Activated T-helper 1 cell treated with anti-CD3 and anti-CD28 coated beads, Interleukin-12 subunit alpha, Interleukin-12 subunit beta, Interleukin-2, Interleukin-4 antibody, amounts not matched to agents 30 ng/mL and 10 ng/mL and 1 ng/mL, durations not matched to agents 14 hours and 24 hours and 36 hours (primary cell): ENCODE measurements at regions not wholly inside any gene's neighbourhood (a gene's known extent, or its start where the extent isn't known, plus 50 kb on each side); places are given as distances from the start of the nearest gene placed in this dataset.
"Not testable (repeated sequence)": the region's sequence is repeated elsewhere in the genome, so short reads cannot be mapped to it uniquely, and the experiment has no call there.

Experiments used
- DNase-seq: peaks from one replicate; pipeline ENCODE4 v3.0.0; 2021; ENCODE audit warnings: low spot score
- H3K27ac Mint-ChIP-seq: one replicate; pipeline ENCODE4 v1.8.0; 2021; ENCODE audit warnings: mild to moderate bottlenecking, mixed read lengths
- H3K27me3 Mint-ChIP-seq: one replicate; pipeline ENCODE4 v1.8.0; 2022; ENCODE audit warnings: mild to moderate bottlenecking, moderate library complexity, mixed read lengths; ENCODE audit not compliant: insufficient read depth
- H3K36me3 Mint-ChIP-seq: one replicate; pipeline ENCODE4 v1.8.0; 2021; ENCODE audit warnings: low read depth, mixed read lengths
- H3K4me1 Mint-ChIP-seq: one replicate; pipeline ENCODE4 v1.8.0; 2021; ENCODE audit warnings: low read depth, mixed read lengths
- H3K4me3 Mint-ChIP-seq: one replicate; pipeline ENCODE4 v1.8.0; 2021; ENCODE audit warnings: mild to moderate bottlenecking, moderate library complexity, mixed read lengths
- H3K9me3 Mint-ChIP-seq: one replicate; pipeline ENCODE4 v1.8.0; 2021; ENCODE audit warnings: mixed read lengths
- intact Hi-C: fragments of 100-400 bp; cut with micrococcal nuclease; formaldehyde crosslinking; loops from one replicate; pipeline ENCODE4 v1.15.1; 2024

- intact Hi-C loops: no loop called here
- DNase-seq: no peak
- peaks cover 4% of the 10 kb centered on the region for H3K27me3 Mint-ChIP-seq
- no peaks in the 10 kb centered on the region for H3K4me1 Mint-ChIP-seq
- H3K9me3 Mint-ChIP-seq: no peaks in the 10 kb centered on the region
- H3K4me3 Mint-ChIP-seq: no peak overlapping the region
- no peaks in the 10 kb centered on the region for H3K36me3 Mint-ChIP-seq
- no peak overlapping the region for H3K27ac Mint-ChIP-seq
These were observed 301.3 kb upstream of the IGF1R start for GRCh38 chr15:98347001-98347400.

- no peak overlapping the region for H3K27ac Mint-ChIP-seq
- H3K4me3 Mint-ChIP-seq: no peak overlapping the region
- no peaks in the 10 kb centered on the region for H3K4me1 Mint-ChIP-seq
- peaks cover 4% of the 10 kb centered on the region for H3K27me3 Mint-ChIP-seq
- no peaks in the 10 kb centered on the region for H3K9me3 Mint-ChIP-seq
- no peaks in the 10 kb centered on the region for H3K36me3 Mint-ChIP-seq
- intact Hi-C loops: no loop called here
- no peak for DNase-seq
These were observed 300.5 kb upstream of the IGF1R start for GRCh38 chr15:98347866-98348265.

DNA sequence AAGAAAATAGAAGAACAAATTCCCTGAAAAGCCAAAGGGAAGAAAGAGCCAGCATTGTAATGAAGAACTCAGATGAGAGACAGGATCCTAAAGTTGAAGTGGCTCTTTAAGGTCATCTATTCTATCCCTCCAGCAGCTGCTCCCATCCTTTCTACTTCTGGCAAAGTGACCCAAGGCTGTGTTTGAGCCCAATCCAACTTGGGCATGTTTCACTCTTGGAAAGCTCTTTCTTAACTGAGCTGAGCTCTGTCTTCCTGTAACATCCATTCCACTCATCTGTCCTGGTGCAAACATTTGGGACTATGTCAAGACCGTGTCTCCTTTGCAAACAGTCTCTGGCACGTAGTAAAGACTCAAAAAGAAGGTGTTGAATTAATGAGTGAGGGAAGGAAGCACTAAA is 298.1 kb upstream of the IGF1R start:
- H3K4me3 Mint-ChIP-seq: no peak overlapping the region
- no peak for DNase-seq
- H3K4me1 Mint-ChIP-seq: no peaks in the 10 kb centered on the region
- intact Hi-C loops: no loop called here
- H3K27ac Mint-ChIP-seq: no peak overlapping the region
- H3K36me3 Mint-ChIP-seq: no peaks in the 10 kb centered on the region
- peaks cover 4% of the 10 kb centered on the region for H3K27me3 Mint-ChIP-seq
- H3K9me3 Mint-ChIP-seq: no peaks in the 10 kb centered on the region

- DNase-seq, intact Hi-C loops, H3K27me3 Mint-ChIP-seq, H3K36me3 Mint-ChIP-seq, H3K27ac Mint-ChIP-seq, H3K9me3 Mint-ChIP-seq, H3K4me3 Mint-ChIP-seq, H3K4me1 Mint-ChIP-seq: not testable (repeated sequence)
These were observed 290.1 kb upstream of the IGF1R start for GRCh38 chr15:98358274-98358673.

DNA sequence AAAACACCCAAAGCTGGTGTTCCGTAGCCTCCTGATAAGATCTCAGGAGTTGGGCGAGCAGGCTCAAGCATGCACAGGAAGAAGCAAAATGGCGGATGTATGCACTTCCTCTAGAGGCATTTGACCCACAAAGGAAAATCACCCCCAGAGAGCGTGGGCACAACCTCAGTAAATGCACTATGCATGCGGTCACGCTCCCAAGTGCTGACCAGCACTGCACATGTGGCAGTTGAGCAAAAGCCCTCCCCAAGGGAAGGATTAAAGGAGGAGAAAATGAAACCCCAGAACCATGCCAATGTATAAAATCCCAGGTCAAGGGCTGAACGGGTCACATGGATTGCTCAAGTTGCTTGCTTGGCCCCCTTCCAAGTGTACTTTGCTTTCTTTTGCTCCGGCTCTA is 289.4 kb upstream of the IGF1R start:
- no peak overlapping the region for H3K4me3 Mint-ChIP-seq
- H3K4me1 Mint-ChIP-seq: no peaks in the 10 kb centered on the region
- no peaks in the 10 kb centered on the region for H3K9me3 Mint-ChIP-seq
- H3K27me3 Mint-ChIP-seq: peaks cover 2% of the 10 kb centered on the region
- intact Hi-C loops: no loop called here
- H3K36me3 Mint-ChIP-seq: peaks cover 2% of the 10 kb centered on the region
- no peak overlapping the region for H3K27ac Mint-ChIP-seq
- no peak for DNase-seq

DNA sequence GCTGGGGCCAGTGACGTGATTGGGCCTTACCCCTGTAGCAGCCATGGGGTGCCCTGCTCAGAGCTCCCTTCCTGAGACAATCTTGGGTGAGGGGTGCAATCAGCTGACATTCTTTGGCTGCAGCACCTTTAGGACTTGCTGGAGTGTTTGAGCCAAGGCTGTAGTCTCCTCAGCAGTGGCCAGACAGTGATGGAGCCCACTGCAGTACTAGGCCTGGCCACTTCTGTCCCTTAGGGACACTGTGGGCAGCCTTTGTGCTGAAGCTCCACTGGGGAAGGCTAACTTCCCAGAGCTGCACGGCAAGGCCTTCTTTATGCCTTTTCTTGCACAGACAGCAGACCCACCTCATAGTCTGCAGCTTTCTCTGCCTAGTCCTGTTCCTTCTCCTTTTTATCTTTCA is 284.9 kb upstream of the IGF1R start:
- peaks cover 2% of the 10 kb centered on the region for H3K27me3 Mint-ChIP-seq
- DNase-seq: no peak
- no peak overlapping the region for H3K27ac Mint-ChIP-seq
- H3K36me3 Mint-ChIP-seq: no peaks in the 10 kb centered on the region
- H3K9me3 Mint-ChIP-seq: no peaks in the 10 kb centered on the region
- no peaks in the 10 kb centered on the region for H3K4me1 Mint-ChIP-seq
- intact Hi-C loops: no loop called here
- no peak overlapping the region for H3K4me3 Mint-ChIP-seq

DNA sequence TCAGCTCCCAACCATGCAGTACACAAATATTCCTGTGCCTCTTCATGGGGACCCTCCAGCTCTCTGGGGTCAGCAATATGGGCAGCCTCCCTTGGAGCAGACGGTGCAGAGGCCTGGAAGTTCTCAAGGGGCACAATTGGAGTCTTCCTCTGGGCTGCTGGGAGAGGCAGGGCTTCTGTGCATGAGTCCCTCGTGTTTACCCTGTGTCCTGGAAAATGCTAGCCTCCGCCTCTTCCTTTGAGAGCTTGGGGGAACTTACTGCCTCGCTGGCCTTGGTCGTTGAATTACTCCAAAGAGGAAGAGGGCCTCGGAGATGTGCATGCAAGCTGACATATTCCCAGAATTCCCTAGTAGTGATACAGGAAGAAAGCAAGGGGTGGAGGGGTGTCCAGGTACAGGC is 284.4 kb upstream of the IGF1R start:
- intact Hi-C loops: no loop called here
- H3K9me3 Mint-ChIP-seq: no peaks in the 10 kb centered on the region
- no peak for DNase-seq
- H3K27me3 Mint-ChIP-seq: peaks cover 2% of the 10 kb centered on the region
- no peaks in the 10 kb centered on the region for H3K36me3 Mint-ChIP-seq
- H3K4me1 Mint-ChIP-seq: no peaks in the 10 kb centered on the region
- no peak overlapping the region for H3K27ac Mint-ChIP-seq
- H3K4me3 Mint-ChIP-seq: no peak overlapping the region

- Mint-ChIP-seq H3K9me3 (no peaks in the 10 kb centered on the region), H3K4me1 (no peaks in the 10 kb centered on the region), H3K27ac (no peak overlapping the region), H3K36me3 (no peaks in the 10 kb centered on the region), H3K4me3 (no peak overlapping the region), H3K27me3 (no peaks in the 10 kb centered on the region)
- DNase-seq: no peak
- intact Hi-C loops: no loop called here
These were observed 279.1 kb upstream of the IGF1R start for GRCh38 chr15:98369081-98369716.

- Mint-ChIP-seq H3K4me1 (no peaks in the 10 kb centered on the region), H3K4me3 (no peak overlapping the region), H3K27ac (no peak overlapping the region), H3K27me3 (peaks cover 2% of the 10 kb centered on the region), H3K9me3 (no peaks in the 10 kb centered on the region), H3K36me3 (no peaks in the 10 kb centered on the region)
- intact Hi-C loops: no loop called here
- no peak for DNase-seq
These were observed 272.6 kb upstream of the IGF1R start for GRCh38 chr15:98375513-98376340.

GRCh38 chr15:98380721-98381120 is 267.6 kb upstream of the IGF1R start:
- Mint-ChIP-seq H3K9me3 (no peaks in the 10 kb centered on the region), H3K36me3 (no peaks in the 10 kb centered on the region), H3K27ac (no peak overlapping the region), H3K4me1 (no peaks in the 10 kb centered on the region), H3K4me3 (no peak overlapping the region), H3K27me3 (peaks cover 3% of the 10 kb centered on the region)
- no peak for DNase-seq
- intact Hi-C loops: no loop called here

- peaks cover 3% of the 10 kb centered on the region for H3K27me3 Mint-ChIP-seq
- H3K4me3 Mint-ChIP-seq: no peak overlapping the region
- no peaks in the 10 kb centered on the region for H3K9me3 Mint-ChIP-seq
- no peaks in the 10 kb centered on the region for H3K36me3 Mint-ChIP-seq
- intact Hi-C loops: no loop called here
- no peak overlapping the region for H3K27ac Mint-ChIP-seq
- no peaks in the 10 kb centered on the region for H3K4me1 Mint-ChIP-seq
- no peak for DNase-seq
These were observed 266.9 kb upstream of the IGF1R start for GRCh38 chr15:98381446-98381845.

DNA sequence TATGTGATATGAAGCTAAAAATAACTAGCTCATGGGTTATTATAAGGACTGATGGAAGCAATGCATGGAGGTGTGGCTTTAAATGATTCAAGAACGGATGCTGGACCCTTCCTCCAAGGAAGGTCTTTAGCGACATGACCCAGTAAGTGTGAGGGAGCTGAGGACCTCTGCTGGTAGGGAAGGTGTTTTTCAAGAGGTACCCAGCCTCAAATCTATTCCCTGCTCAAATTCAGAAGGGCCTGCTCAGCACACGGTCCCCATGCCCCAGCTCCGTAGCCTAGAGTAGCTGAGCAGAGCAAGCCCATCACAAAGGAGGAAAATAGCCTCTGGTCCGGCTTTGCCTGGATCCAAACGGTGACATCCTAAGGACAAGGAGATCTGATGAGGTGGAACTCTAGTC is 266.2 kb upstream of the IGF1R start:
- Mint-ChIP-seq H3K27ac (no peak overlapping the region), H3K4me3 (no peak overlapping the region)

GRCh38 chr15:98383571-98383970 is 264.8 kb upstream of the IGF1R start:
- H3K27me3 Mint-ChIP-seq: peaks cover 2% of the 10 kb centered on the region
- H3K27ac Mint-ChIP-seq: no peak overlapping the region
- intact Hi-C loops: no loop called here
- DNase-seq: no peak
- no peaks in the 10 kb centered on the region for H3K4me1 Mint-ChIP-seq
- no peaks in the 10 kb centered on the region for H3K9me3 Mint-ChIP-seq
- H3K36me3 Mint-ChIP-seq: no peaks in the 10 kb centered on the region
- H3K4me3 Mint-ChIP-seq: no peak overlapping the region

More for the DNA sequence above, 266.2 kb upstream of the IGF1R start:
- Mint-ChIP-seq H3K36me3 (no peaks in the 10 kb centered on the region), H3K4me1 (no peaks in the 10 kb centered on the region), H3K9me3 (no peaks in the 10 kb centered on the region), H3K27me3 (peaks cover 2% of the 10 kb centered on the region)
- DNase-seq: no peak
- intact Hi-C loops: no loop called here
